GM21528 (cell line): ENCODE measurements at regions not wholly inside any gene's neighbourhood (a gene's known extent, or its start where the extent isn't known, plus 50 kb on each side); places are given as distances from the start of the nearest gene placed in this dataset.

Experiments
- ATAC-seq: cut with Tn5 transposase; IDR thresholded peaks from one replicate; pipeline ENCODE4 v1.9.1; 2021; ENCODE audit warnings: mild to moderate bottlenecking, moderate library complexity; ENCODE audit not compliant: unreplicated experiment, low FRiP score

- no peak for ATAC-seq
Measured at GRCh38 chr6:148250975-148251685, 91.5 kb upstream of the SASH1 start.

GRCh38 chr6:148251891-148252290, 90.7 kb upstream of the SASH1 start:
- ATAC-seq = no peak

- no peak for ATAC-seq
Measured at GRCh38 chr6:148257810-148258209, 84.8 kb upstream of the SASH1 start.

GRCh38 chr6:148258868-148259267, 83.8 kb upstream of the SASH1 start:
- ATAC-seq = no peak

- no peak for ATAC-seq
Measured at GRCh38 chr6:148261470-148261869, 81.2 kb upstream of the SASH1 start.

DNA sequence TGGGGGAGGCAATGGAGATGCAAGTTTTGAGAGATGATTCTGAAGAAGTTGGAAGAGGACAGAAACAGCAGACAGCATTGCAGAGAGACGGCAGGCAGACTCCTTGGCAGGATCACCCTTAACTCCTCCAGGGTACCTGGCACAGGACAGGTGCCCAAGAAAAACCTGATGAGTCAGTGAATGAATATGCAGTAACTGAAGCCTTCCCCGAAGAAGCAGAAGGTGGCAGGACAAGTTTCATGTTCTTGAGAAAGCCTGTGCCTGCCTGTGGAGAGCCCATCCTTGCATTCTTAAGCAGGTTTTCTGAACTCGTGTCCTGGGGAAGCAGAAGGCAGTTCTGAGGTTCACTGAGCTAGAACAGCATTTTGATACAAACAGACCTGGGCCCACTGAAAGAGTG, 79.6 kb upstream of the SASH1 start:
- no peak for ATAC-seq

DNA sequence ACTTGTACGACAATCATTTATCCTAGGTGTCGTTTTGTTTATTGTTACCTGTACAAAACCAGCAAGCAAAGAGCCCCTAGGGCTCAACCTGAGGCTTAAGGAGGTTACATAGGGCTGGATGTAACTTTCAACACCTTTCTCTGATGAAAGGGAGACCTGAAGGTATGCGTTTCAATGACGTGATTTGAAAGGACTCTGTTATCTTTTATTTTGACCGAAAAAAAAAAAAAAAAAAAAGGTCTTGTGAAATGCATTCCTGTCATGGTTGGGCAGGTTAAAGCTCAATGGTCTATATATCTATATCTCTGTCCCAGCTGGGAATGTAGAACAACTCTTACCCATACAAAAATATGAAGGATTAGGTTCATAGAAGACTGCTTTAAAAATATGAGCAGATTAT, 78.7 kb upstream of the SASH1 start:
- no peak for ATAC-seq

- ATAC-seq = no peak
Measured at GRCh38 chr6:148265054-148265453, 77.6 kb upstream of the SASH1 start.

GRCh38 chr6:148269386-148269785, 73.3 kb upstream of the SASH1 start:
- no peak for ATAC-seq

DNA sequence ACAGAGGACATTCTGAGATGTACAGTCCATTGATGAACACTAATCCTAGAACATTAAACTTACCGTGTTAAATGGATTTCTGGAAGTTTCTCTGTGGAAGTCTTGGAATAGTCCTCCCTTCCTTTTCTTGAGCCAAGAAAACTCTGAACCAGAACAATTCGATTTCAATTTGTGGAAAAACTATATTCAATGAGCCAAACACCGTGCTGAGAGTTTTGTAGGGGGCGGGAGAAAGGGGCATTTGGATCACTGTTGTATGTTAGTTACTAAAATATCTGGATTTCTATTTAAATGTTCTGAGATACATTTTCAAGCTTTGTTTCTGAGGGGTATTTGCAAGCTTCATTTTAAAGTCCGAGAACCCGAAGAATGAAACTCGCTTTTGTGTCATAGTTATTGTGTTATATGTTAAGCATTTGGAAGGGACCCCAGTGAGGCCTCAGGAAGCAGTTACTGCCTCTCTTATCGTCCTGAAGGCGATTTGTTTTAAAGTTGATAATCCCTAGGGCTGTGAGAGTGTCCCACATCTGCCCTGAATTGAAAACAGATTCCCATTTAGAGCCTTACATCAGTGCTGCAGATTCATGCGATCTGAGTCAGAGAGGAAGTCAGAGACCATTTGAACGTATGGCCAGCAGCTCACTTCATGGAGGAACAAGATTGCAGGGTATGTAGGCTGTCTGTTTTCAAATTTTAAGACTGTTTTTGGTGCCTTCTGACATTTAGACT, 70.8 kb upstream of the SASH1 start:
- no peak for ATAC-seq

- ATAC-seq = no peak
Measured at GRCh38 chr6:148272597-148272996, 70.0 kb upstream of the SASH1 start.

DNA sequence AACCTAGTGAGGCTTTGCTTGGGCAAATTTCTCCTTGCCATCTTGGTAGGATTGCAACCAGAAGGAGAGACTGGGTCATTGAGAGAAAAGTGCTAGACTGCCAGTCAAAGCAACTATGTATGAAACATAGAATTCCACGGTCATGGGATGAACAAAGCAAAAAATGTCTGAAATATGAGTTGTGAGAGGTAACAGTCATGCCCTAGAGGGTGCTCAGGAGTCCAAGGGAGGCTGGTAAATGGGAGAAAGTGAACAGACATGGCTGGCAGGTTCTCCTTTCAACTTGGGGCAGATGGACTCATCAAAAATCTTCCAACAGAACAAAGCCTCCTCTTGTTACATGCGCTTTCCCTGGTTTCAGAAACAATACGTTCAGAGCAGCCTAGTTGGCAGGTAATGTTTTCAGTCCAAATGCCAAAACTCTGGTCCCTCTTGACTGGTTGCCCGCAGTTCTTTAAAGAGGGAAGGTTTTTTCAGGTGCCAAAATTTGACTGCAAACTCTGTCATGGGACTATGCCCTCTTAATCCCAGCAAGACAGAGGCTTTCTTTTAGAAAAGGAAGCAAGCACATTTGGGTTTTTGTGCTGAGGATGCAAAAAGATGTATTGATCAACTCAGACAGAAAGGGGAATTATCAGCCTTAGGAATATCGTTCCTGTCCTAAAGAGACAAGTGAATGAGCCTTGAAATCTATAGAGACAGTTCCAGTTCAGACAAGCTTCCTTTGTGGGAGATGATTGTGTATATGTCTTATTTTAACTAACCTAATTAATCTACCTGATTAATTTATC, 68.5 kb upstream of the SASH1 start:
- ATAC-seq = no peak

- no peak for ATAC-seq
Measured at GRCh38 chr6:148274809-148275208, 67.8 kb upstream of the SASH1 start.

- no peak for ATAC-seq
Measured at GRCh38 chr6:148285205-148285604, 57.4 kb upstream of the SASH1 start.

DNA sequence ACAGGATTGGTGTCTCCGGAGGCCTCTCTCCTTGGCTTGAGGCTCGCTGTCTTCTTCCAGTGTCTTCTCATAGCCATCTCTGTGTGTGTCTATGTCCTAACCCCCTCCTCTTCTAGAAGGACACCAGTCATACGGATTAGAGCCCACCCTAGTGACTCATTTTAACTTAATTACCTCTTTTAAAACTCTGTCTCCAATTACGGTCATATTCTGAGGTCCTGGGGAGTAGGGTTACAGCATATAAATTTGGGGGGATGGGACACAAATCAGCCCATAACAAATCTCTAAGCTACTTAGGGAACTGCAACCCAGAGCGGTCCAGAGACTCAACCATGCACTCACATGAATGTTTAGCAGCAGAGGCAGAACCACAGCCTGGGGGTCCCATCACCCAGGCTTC, 56.1 kb upstream of the SASH1 start:
- ATAC-seq = no peak

DNA sequence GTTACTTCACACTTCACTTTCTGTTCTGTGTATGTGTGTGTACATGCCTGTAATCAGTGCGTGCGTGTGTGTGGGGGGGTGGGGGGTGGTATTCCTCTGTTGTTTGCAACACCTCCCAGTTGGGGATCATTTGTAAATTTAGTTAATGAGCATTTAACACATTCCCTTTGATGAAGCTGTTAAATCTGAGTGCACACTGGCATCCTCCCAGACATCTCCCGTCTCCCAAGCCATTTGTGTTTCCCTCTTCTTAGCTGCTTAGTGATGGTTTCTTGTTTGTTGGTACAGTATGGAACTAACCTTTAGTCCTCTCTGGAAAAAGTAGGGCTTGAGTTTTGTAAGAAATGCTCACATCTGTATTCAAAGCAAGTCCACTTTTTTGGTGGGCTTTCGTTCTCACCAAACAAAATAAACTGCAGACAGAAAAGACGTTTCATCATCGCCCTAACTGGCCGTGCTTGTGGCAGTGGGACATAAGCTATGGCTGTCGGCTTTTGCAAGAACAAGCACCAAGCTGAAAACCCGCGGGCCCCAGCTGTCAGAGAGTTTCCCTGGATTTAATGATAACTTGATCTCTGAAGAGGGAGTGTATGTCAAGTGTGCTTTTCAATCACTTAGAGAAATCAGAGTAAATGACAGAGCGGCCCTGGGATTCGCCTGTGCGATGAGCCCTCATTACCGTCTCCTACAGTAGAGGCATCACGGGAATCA, 54.9 kb upstream of the SASH1 start:
- no peak for ATAC-seq

DNA sequence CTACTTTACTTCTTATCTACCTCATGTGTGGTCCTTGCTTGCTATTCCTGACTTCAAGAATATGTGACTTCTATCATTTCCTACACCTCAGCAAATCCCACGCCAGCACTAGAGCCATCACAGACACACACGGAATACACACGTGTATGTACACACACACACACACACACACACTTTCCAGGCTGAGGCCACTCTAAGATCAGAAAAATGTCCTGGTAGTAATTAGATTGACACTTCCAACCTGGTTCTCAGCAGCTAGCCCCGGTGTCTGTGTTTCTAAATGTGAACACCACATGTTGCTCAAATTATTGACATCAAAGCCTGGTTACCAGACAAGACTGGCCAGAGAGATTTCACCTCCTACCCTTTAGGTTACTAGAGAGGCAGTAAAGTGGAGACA, 54.1 kb upstream of the SASH1 start:
- ATAC-seq = no peak

DNA sequence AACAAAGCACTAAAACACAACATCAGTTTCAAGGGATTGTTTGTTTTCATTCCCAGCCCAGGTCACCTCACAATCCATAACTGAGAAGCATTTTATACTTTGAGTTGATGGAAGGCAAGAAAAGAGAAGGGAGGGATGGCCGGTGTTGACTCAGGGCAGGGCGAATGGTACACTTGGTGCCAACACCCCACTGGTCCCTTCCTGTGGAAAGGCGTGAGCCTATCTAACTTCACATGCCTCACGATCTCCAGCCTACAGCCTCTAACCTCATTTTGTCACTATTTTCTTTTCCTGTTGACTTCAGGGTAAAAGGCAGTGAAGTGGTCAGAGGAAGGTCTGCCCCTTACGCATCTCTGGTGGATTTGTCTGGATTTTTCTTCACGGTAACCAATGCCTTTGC, 53.5 kb upstream of the SASH1 start:
- no peak for ATAC-seq

GRCh38 chr6:148291876-148292275, 50.8 kb upstream of the SASH1 start:
- no peak for ATAC-seq
